ENCODE measurements at regions not wholly inside any gene's neighbourhood (a gene's known extent, or its start where the extent isn't known, plus 50 kb on each side); places are given as distances from the start of the nearest gene placed in this dataset.

- Histone ChIP-seq H3K27me3 (ENCODE audit: control insufficient read depth in 1 of 2, insufficient read depth in 2 of 2, low read length in 2 of 2) (peaks cover 0 to 9% of the 10 kb centered on the region in 2 donors), H3K9me3 (ENCODE audit: control insufficient read depth in 1 of 2, low read length in 2 of 2) (no peaks in the 10 kb centered on the region), H3K27ac (ENCODE audit: low read depth, low read length) (no peak overlapping the region), H3K9ac (ENCODE audit: low read depth in 1 of 2, low read length in 2 of 2) (no peak overlapping the region), H3K36me3 (ENCODE audit: control insufficient read depth in 1 of 2, insufficient read depth in 2 of 2, low read length in 2 of 2) (no peaks in the 10 kb centered on the region), H3K4me3 (ENCODE audit: low read depth in 1 of 2, low read length in 2 of 2) (no peak overlapping the region), H3K4me1 (ENCODE audit: control insufficient read depth in 1 of 2, insufficient read depth in 2 of 2, low read length in 2 of 2) (peaks cover 0 to under 1% of the 10 kb centered on the region in 2 donors)
Measured at GRCh38 chr6:170184316-170184715, 106.6 kb downstream of the DLL1 start.

DNA sequence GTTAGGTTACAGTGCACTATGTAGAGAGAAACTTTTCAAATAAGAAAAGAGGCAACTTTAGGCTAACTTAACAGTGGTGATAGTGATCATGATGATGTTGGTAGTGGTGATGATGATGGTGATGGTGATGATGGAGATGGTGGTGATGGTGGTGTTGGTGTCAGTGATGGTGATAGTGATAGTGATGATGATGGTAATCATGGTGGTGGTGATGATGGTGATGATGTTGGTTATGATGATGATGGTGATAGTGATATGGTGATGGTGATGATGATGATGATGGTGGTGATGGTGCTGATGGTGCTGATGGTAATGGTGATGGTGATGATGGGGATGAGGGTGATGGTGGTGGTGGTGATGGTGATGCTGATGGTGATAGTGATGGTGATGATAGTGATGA, 107.4 kb downstream of the DLL1 start:
- H3K4me1 ChIP-seq (ENCODE audit: control insufficient read depth in 1 of 2, insufficient read depth in 2 of 2, low read length in 2 of 2) = peaks cover 6 to 7% of the 10 kb centered on the region in 2 donors
- peaks cover 0 to 9% of the 10 kb centered on the region in 2 donors for H3K27me3 ChIP-seq (ENCODE audit: control insufficient read depth in 1 of 2, insufficient read depth in 2 of 2, low read length in 2 of 2)
- no peak overlapping the region for H3K27ac ChIP-seq (ENCODE audit: low read depth, low read length)
- no peak overlapping the region for H3K4me3 ChIP-seq (ENCODE audit: low read depth in 1 of 2, low read length in 2 of 2)
- H3K36me3 ChIP-seq (ENCODE audit: control insufficient read depth in 1 of 2, insufficient read depth in 2 of 2, low read length in 2 of 2) = no peaks in the 10 kb centered on the region
- no peak overlapping the region for H3K9ac ChIP-seq (ENCODE audit: low read depth in 1 of 2, low read length in 2 of 2)
- no peaks in the 10 kb centered on the region for H3K9me3 ChIP-seq (ENCODE audit: control insufficient read depth in 1 of 2, low read length in 2 of 2)

DNA sequence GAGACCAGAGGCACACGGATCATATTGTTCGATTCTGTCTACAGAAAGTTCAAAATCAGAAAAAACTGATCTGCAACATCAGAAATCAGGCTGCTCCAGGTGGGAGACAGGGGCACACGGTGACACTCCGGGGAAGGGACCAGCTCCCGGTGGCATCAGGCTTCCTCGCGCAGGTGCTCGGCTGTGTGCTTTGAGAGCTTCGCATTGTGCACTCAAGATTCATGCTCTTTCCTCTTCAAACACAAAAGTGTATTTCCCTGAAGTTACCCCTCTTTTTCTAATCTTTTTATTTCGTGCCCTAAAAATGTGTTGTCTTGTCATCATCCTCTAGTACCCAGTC, 108.1 kb downstream of the DLL1 start:
- no peaks in the 10 kb centered on the region for H3K36me3 ChIP-seq (ENCODE audit: control insufficient read depth in 1 of 2, insufficient read depth in 2 of 2, low read length in 2 of 2)
- H3K27me3 ChIP-seq (ENCODE audit: control insufficient read depth in 1 of 2, insufficient read depth in 2 of 2, low read length in 2 of 2) = peaks cover 0 to 9% of the 10 kb centered on the region in 2 donors
- H3K4me1 ChIP-seq (ENCODE audit: control insufficient read depth in 1 of 2, insufficient read depth in 2 of 2, low read length in 2 of 2) = peaks cover 7% of the 10 kb centered on the region in 2 donors
- no peak overlapping the region for H3K4me3 ChIP-seq (ENCODE audit: low read depth in 1 of 2, low read length in 2 of 2)
- H3K9me3 ChIP-seq (ENCODE audit: control insufficient read depth in 1 of 2, low read length in 2 of 2) = no peaks in the 10 kb centered on the region
- H3K9ac ChIP-seq (ENCODE audit: low read depth in 1 of 2, low read length in 2 of 2) = no peak overlapping the region
- no peak overlapping the region for H3K27ac ChIP-seq (ENCODE audit: low read depth, low read length)

DNA sequence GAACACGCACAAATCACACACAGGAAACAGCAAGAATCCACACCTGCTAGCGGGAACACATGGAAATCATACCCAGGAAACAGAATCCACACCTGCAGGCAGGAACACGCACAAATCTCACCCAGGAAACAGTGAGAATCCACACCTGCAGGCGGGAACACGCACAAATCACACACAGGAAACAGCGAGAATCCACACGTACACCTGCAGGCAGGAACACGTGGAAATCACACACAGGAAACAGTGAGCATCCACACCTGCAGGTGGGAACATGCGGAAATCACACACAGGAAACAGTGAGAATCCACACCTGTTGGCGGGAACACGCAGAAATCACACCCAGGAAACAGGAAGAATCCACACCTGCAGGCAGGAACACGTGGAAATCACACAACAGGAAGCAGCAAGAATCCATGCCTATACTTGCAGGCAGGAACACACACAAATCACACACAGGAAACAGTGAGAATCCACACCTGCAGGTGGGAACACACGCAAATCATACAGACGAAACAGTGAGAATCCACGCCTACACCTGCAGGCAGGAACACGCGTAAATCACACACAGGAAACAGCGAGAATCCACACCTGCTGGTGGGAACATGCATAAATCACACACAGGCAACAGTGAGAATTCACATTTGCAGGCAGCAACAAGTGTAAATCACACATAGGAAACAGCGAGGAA, 108.6 kb downstream of the DLL1 start:
- no peaks in the 10 kb centered on the region for H3K9me3 ChIP-seq (ENCODE audit: control insufficient read depth in 1 of 2, low read length in 2 of 2)
- no peaks in the 10 kb centered on the region for H3K36me3 ChIP-seq (ENCODE audit: control insufficient read depth in 1 of 2, insufficient read depth in 2 of 2, low read length in 2 of 2)
- no peak overlapping the region for H3K27ac ChIP-seq (ENCODE audit: low read depth, low read length)
- H3K9ac ChIP-seq (ENCODE audit: low read depth in 1 of 2, low read length in 2 of 2) = no peak overlapping the region
- no peak overlapping the region for H3K4me3 ChIP-seq (ENCODE audit: low read depth in 1 of 2, low read length in 2 of 2)
- peaks cover 0 to 9% of the 10 kb centered on the region in 2 donors for H3K27me3 ChIP-seq (ENCODE audit: control insufficient read depth in 1 of 2, insufficient read depth in 2 of 2, low read length in 2 of 2)
- H3K4me1 ChIP-seq (ENCODE audit: control insufficient read depth in 1 of 2, insufficient read depth in 2 of 2, low read length in 2 of 2) = peaks cover 7% of the 10 kb centered on the region in 2 donors

GRCh38 chr6:170181338-170181690, 109.6 kb downstream of the DLL1 start:
- Histone ChIP-seq H3K27me3 (ENCODE audit: control insufficient read depth in 1 of 2, insufficient read depth in 2 of 2, low read length in 2 of 2) (peaks cover 0 to 9% of the 10 kb centered on the region in 2 donors), H3K9ac (ENCODE audit: low read depth in 1 of 2, low read length in 2 of 2) (no peak overlapping the region), H3K4me3 (ENCODE audit: low read depth in 1 of 2, low read length in 2 of 2) (no peak overlapping the region), H3K9me3 (ENCODE audit: control insufficient read depth in 1 of 2, low read length in 2 of 2) (no peaks in the 10 kb centered on the region), H3K36me3 (ENCODE audit: control insufficient read depth in 1 of 2, insufficient read depth in 2 of 2, low read length in 2 of 2) (no peaks in the 10 kb centered on the region), H3K4me1 (ENCODE audit: control insufficient read depth in 1 of 2, insufficient read depth in 2 of 2, low read length in 2 of 2) (peaks cover 7 to 11% of the 10 kb centered on the region in 2 donors), H3K27ac (ENCODE audit: low read depth, low read length) (no peak overlapping the region)

- peaks cover 7 to 11% of the 10 kb centered on the region in 2 donors for H3K4me1 ChIP-seq (ENCODE audit: control insufficient read depth in 1 of 2, insufficient read depth in 2 of 2, low read length in 2 of 2)
- H3K27me3 ChIP-seq (ENCODE audit: control insufficient read depth in 1 of 2, insufficient read depth in 2 of 2, low read length in 2 of 2) = peaks cover 0 to 9% of the 10 kb centered on the region in 2 donors
- no peak overlapping the region for H3K9ac ChIP-seq (ENCODE audit: low read depth in 1 of 2, low read length in 2 of 2)
- no peaks in the 10 kb centered on the region for H3K36me3 ChIP-seq (ENCODE audit: control insufficient read depth in 1 of 2, insufficient read depth in 2 of 2, low read length in 2 of 2)
- no peak overlapping the region for H3K27ac ChIP-seq (ENCODE audit: low read depth, low read length)
- H3K9me3 ChIP-seq (ENCODE audit: control insufficient read depth in 1 of 2, low read length in 2 of 2) = no peaks in the 10 kb centered on the region
- no peak overlapping the region for H3K4me3 ChIP-seq (ENCODE audit: low read depth in 1 of 2, low read length in 2 of 2)
Measured at GRCh38 chr6:170180671-170181337, 110.1 kb downstream of the DLL1 start.

DNA sequence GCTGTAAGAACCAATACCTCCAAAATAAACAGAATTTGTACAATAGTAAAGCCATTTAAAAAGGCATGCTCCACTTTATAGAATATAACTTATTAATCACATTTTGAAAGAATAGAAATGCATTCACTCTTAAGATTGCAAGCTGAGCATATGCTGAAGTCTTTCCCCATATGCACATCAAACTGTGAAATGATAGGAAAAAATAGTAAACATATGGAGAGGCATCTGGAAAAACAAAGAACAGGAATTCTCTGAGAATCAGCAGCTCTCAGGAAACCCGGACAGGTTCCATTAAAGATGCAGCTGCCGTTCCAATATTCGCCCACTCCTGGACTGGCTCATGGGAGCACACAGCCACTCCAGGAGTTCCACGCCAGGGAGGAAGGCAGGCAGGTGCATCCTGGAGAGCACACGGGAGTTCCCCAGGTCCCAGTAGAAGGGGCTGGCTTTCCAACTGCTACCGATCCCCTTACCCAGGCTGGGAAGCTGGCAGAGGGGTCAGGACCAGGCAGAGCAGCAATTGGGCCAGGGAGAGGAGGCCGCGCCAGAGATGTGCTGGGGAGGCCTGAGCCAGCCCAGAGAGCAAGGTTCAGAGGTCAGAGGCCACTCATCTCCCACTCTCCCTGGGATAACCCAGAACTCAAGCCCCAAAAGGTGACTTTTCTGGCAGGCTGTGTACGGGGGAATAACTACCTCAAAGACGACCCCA, 111.1 kb downstream of the DLL1 start:
- Histone ChIP-seq H3K9ac (ENCODE audit: low read depth in 1 of 2, low read length in 2 of 2) (no peak overlapping the region), H3K36me3 (ENCODE audit: control insufficient read depth in 1 of 2, insufficient read depth in 2 of 2, low read length in 2 of 2) (no peaks in the 10 kb centered on the region), H3K4me3 (ENCODE audit: low read depth in 1 of 2, low read length in 2 of 2) (no peak overlapping the region), H3K4me1 (ENCODE audit: control insufficient read depth in 1 of 2, insufficient read depth in 2 of 2, low read length in 2 of 2) (peaks cover 7 to 11% of the 10 kb centered on the region in 2 donors), H3K27me3 (ENCODE audit: control insufficient read depth in 1 of 2, insufficient read depth in 2 of 2, low read length in 2 of 2) (peaks cover 0 to 9% of the 10 kb centered on the region in 2 donors), H3K9me3 (ENCODE audit: control insufficient read depth in 1 of 2, low read length in 2 of 2) (no peaks in the 10 kb centered on the region), H3K27ac (ENCODE audit: low read depth, low read length) (no peak overlapping the region)

DNA sequence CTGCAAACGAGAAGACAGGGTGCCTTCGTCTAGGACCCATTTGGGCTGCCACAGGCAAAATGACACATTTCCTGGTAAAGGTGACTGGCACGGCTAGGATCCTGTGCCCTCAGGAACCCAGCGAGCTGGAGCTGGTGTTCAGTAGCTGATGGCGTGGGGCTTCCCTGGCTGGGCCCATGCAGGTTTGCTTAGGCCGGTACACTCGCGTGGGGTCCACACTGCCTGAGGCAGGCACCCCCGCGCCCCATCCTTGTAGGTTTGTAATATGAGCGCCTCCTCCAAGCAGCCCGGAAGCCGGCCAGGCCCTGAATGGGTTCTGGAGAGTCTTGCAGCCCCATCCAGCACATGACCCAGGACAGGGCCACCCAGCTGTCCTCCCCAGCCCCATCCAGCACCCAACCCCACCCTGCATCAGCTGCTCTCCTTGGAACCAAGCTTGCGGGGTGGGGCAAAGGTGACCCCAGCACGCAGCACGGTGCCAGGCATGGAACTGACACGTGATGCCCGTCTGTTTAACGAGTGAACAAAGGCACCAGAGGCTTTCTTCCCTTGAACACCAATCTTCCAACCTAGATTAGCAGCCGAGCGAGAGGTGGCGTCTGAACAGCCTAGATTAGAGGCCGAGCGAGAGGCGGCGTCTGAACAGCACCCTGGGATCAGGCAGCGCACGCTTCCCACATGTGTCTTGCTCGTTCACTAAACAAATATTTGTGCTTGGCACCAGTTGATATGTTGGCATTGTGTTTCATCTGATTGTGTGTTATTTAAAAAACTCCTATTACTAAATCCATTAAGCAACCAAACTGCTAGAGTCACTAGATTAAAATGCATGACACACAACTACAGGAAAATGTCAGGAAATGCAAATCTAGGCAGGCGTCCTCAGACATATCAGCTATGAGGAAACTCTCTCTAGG, 112.1 kb downstream of the DLL1 start:
- Histone ChIP-seq H3K9ac (ENCODE audit: low read depth in 1 of 2, low read length in 2 of 2) (no peak overlapping the region), H3K9me3 (ENCODE audit: control insufficient read depth in 1 of 2, low read length in 2 of 2) (no peaks in the 10 kb centered on the region), H3K27ac (ENCODE audit: low read depth, low read length) (no peak overlapping the region)

DNA sequence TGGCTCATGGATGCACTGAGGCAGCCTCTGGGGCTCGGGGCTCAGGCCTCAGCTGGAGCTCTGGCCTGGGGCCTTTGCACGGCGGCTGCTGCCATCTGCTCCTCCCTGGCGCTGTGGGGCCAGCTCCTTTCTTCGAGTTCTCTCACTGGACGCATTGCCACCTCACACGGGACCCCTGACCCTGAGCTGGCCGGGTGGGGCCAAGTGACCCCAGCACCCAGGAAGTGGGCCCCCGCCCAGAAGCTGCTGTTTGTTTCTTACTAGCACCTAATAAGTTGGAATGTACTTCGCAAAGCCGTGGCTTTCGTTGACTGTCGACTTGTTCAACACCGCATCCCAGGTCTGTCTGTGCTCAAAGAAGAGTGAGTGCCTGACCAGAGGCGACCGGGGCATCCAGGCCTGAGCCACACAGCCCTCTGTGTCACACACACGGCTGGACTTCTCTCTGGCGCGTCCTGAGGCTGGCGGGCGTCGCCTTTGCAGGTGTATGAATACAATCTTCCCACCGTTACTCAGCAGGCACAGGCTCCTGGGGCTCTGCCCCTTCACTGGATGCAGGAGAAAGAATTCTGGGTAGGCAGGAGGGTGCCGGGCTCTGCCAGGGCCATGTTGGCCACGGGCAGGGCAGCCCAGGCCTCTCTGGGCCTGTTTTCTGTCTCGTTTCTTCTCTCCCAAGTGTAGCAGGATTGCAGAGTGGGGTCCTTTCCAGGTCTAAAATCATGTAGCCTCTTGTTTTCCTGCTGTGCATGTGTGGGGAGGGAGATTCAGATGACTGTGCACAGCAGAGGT, 112.9 kb downstream of the DLL1 start:
- no peak overlapping the region for H3K4me3 ChIP-seq (ENCODE audit: low read depth in 1 of 2, low read length in 2 of 2)
- no peaks in the 10 kb centered on the region for H3K36me3 ChIP-seq (ENCODE audit: control insufficient read depth in 1 of 2, insufficient read depth in 2 of 2, low read length in 2 of 2)
- H3K9ac ChIP-seq (ENCODE audit: low read depth in 1 of 2, low read length in 2 of 2) = no peak overlapping the region
- H3K27me3 ChIP-seq (ENCODE audit: control insufficient read depth in 1 of 2, insufficient read depth in 2 of 2, low read length in 2 of 2) = peaks cover 0 to 9% of the 10 kb centered on the region in 2 donors
- H3K27ac ChIP-seq (ENCODE audit: low read depth, low read length) = no peak overlapping the region
- peaks cover 7 to 11% of the 10 kb centered on the region in 2 donors for H3K4me1 ChIP-seq (ENCODE audit: control insufficient read depth in 1 of 2, insufficient read depth in 2 of 2, low read length in 2 of 2)
- no peaks in the 10 kb centered on the region for H3K9me3 ChIP-seq (ENCODE audit: control insufficient read depth in 1 of 2, low read length in 2 of 2)

More for the DNA sequence above, 112.1 kb downstream of the DLL1 start:
- H3K4me3 ChIP-seq (ENCODE audit: low read depth in 1 of 2, low read length in 2 of 2) = peak overlapping the region in 1 of 2 donors; percentile 10
- no peaks in the 10 kb centered on the region for H3K36me3 ChIP-seq (ENCODE audit: control insufficient read depth in 1 of 2, insufficient read depth in 2 of 2, low read length in 2 of 2)
- peaks cover 7 to 11% of the 10 kb centered on the region in 2 donors for H3K4me1 ChIP-seq (ENCODE audit: control insufficient read depth in 1 of 2, insufficient read depth in 2 of 2, low read length in 2 of 2)
- H3K27me3 ChIP-seq (ENCODE audit: control insufficient read depth in 1 of 2, insufficient read depth in 2 of 2, low read length in 2 of 2) = peaks cover 0 to 9% of the 10 kb centered on the region in 2 donors

All from duodenal mucosa (tissue), 2 donors.